ENCODE measurements at regions not wholly inside any gene's neighbourhood (a gene's known extent, or its start where the extent isn't known, plus 50 kb on each side); places are given as distances from the start of the nearest gene placed in this dataset.

DNA sequence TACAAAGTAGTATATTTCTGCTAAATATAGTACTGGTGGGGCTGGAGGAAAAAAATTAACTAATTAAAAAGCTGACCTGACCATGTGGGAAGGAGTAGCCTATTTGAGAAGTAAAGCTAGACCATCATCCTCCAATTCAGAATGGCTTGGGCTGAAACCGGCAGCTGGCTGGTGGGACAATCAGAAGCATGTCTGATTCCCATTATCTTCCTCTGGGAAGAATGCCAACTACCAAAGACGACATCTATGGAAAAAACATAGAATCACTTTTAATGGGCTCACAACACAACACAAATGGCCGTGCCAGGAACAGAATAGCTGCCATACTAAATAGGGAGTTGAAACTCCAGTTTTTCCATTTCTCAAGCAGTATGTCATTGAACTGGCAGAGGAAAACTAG is 120.4 kb upstream of the FREM2 start:
- no peaks in the 10 kb centered on the region for H3K36me3 ChIP-seq (replicated peaks in 1 of 2)
- no peaks in the 10 kb centered on the region for H3K9me3 ChIP-seq (replicated peaks in 1 of 3)
- intact Hi-C loops (cut with DNase I), result no loop called here
- no peak overlapping the region for H3K27ac ChIP-seq
- H3K4me1 ChIP-seq (replicated peaks in 1 of 2), result no peaks in the 10 kb centered on the region
- WGBS, 4 donors, result 54 to 66% (median 62%) methylated on average over 3 of the region's 3 CpGs
- TF ChIP-seq CTCF (IDR thresholded peaks at IDR 0.05) (no peak), POLR2A (IDR thresholded peaks at IDR 0.05) (no peak)
- H3K4me3 ChIP-seq, result no peak overlapping the region
- no peak for DNase-seq
- no peaks in the 10 kb centered on the region for H3K27me3 ChIP-seq

GRCh38 chr13:38570706-38571105 is 116.2 kb upstream of the FREM2 start:
- intact Hi-C loops (cut with DNase I), result no loop called here
- Histone ChIP-seq H3K9me3 (replicated peaks in 1 of 3) (no peaks in the 10 kb centered on the region), H3K4me1 (replicated peaks in 1 of 2) (no peaks in the 10 kb centered on the region), H3K27me3 (no peaks in the 10 kb centered on the region), H3K27ac (no peak overlapping the region), H3K4me3 (no peak overlapping the region), H3K36me3 (replicated peaks in 1 of 2) (no peaks in the 10 kb centered on the region)
- TF ChIP-seq POLR2A (IDR thresholded peaks at IDR 0.05) (no peak), CTCF (IDR thresholded peaks at IDR 0.05) (no peak)
- no peak for DNase-seq
- WGBS, 4 donors, result 65 to 81% (median 72%) methylated on average over 1 of the region's 1 CpG

- no peak for DNase-seq
- Histone ChIP-seq H3K27me3 (no peaks in the 10 kb centered on the region), H3K4me3 (no peak overlapping the region), H3K27ac (no peak overlapping the region), H3K36me3 (replicated peaks in 1 of 2) (no peaks in the 10 kb centered on the region), H3K4me1 (replicated peaks in 1 of 2) (no peaks in the 10 kb centered on the region), H3K9me3 (replicated peaks in 1 of 3) (no peaks in the 10 kb centered on the region)
- WGBS, 4 donors, result 70 to 74% (median 72%) methylated on average over 2 of the region's 2 CpGs
- no peak for TF ChIP-seq POLR2A (IDR thresholded peaks at IDR 0.05)
- TF ChIP-seq CTCF (IDR thresholded peaks at IDR 0.05), result no peak
- intact Hi-C loops (cut with DNase I), result no loop called here
These were observed 111.5 kb upstream of the FREM2 start for GRCh38 chr13:38575427-38575826.

GRCh38 chr13:38577048-38577447 is 109.8 kb upstream of the FREM2 start:
- H3K9me3 ChIP-seq (replicated peaks in 1 of 3), result no peaks in the 10 kb centered on the region
- H3K4me3 ChIP-seq, result no peak overlapping the region
- TF ChIP-seq CTCF (IDR thresholded peaks at IDR 0.05) (no peak), POLR2A (IDR thresholded peaks at IDR 0.05) (no peak)
- no peak for DNase-seq
- 57 to 73% (median 61%) methylated on average over 3 of the region's 3 CpGs for WGBS, 4 donors
- H3K4me1 ChIP-seq (replicated peaks in 1 of 2), result no peaks in the 10 kb centered on the region
- H3K27ac ChIP-seq, result no peak overlapping the region
- no peaks in the 10 kb centered on the region for H3K36me3 ChIP-seq (replicated peaks in 1 of 2)
- intact Hi-C loops (cut with DNase I), result no loop called here
- no peaks in the 10 kb centered on the region for H3K27me3 ChIP-seq

Data from adrenal gland (tissue), 9 donors.